Small intestine (tissue), 7 donors: ENCODE measurements at regions not wholly inside any gene's neighbourhood (a gene's known extent, or its start where the extent isn't known, plus 50 kb on each side); places are given as distances from the start of the nearest gene placed in this dataset.
A peak's percentile ranks its signal among the peaks of the same experiment; 100 is the strongest.

Source experiments
- DNase-seq, 2 donors: peaks; one replicate each; pipeline versions ENCODE4 v3.0.0 to v3.0.0-alpha.2; 2013
- FAIRE-seq: peaks from 2 replicates; lab custom pipeline; 2012; peaks lifted over from hg19 to GRCh38; lab: Jason Lieb, UNC
- H3K27ac ChIP-seq, 3 donors: one replicate each; pipeline ENCODE4 v1.5.1; 2013; ENCODE audit warnings: low read length in 2 of 3, mild to moderate bottlenecking in 2 of 3, control low read depth in 1 of 3, inconsistent platforms in 1 of 3, low read depth in 1 of 3, moderate library complexity in 1 of 3
- H3K27me3 ChIP-seq, 3 donors: one replicate each; pipeline ENCODE4 v1.6.1; 2013; ENCODE audit warnings: low read length in 3 of 3, inconsistent platforms in 1 of 3; ENCODE audit not compliant: control insufficient read depth in 3 of 3, insufficient read depth in 3 of 3
- H3K36me3 ChIP-seq, 3 donors: one replicate each; pipeline ENCODE4 v1.6.1; 2013; ENCODE audit warnings: low read length in 3 of 3, inconsistent platforms in 1 of 3, low read depth in 1 of 3, mild to moderate bottlenecking in 1 of 3, moderate library complexity in 1 of 3; ENCODE audit not compliant: control insufficient read depth in 3 of 3, insufficient read depth in 2 of 3
- H3K4me1 ChIP-seq, 3 donors: one replicate each; pipeline ENCODE4 v1.6.1; 2013; ENCODE audit warnings: low read length in 2 of 3, inconsistent platforms in 1 of 3, low read depth in 1 of 3, mild to moderate bottlenecking in 1 of 3, moderate library complexity in 1 of 3; ENCODE audit not compliant: control insufficient read depth in 3 of 3, insufficient read depth in 2 of 3
- H3K4me3 ChIP-seq, 3 donors: one replicate each; pipeline ENCODE4 v1.5.1; 2013; ENCODE audit warnings: low read length in 3 of 3, control low read depth in 1 of 3, inconsistent platforms in 1 of 3, low read depth in 1 of 3, mild to moderate bottlenecking in 1 of 3, moderate library complexity in 1 of 3
- H3K9me3 ChIP-seq, 2 donors: one replicate each; pipeline ENCODE4 v1.6.1; 2013; ENCODE audit warnings: low read depth in 1 of 2, low read length in 1 of 2; ENCODE audit not compliant: control insufficient read depth in 2 of 2, insufficient read depth in 1 of 2
- WGBS, 3 donors: extraction: QIAGEN DNeasy Blood & Tissue Kit; methylation state at CpG; one replicate each; pipeline ENCODE4 v1.1.7; 2013; 5-methylcytosine and 5-hydroxymethylcytosine counted together
- donor health status: healthy with polysubstance abuse.
- donor health status: control.
- donor health status: control.
- donor health status: Bipolar disorder and iron deficiency.
- donor health status: healthy.

DNA sequence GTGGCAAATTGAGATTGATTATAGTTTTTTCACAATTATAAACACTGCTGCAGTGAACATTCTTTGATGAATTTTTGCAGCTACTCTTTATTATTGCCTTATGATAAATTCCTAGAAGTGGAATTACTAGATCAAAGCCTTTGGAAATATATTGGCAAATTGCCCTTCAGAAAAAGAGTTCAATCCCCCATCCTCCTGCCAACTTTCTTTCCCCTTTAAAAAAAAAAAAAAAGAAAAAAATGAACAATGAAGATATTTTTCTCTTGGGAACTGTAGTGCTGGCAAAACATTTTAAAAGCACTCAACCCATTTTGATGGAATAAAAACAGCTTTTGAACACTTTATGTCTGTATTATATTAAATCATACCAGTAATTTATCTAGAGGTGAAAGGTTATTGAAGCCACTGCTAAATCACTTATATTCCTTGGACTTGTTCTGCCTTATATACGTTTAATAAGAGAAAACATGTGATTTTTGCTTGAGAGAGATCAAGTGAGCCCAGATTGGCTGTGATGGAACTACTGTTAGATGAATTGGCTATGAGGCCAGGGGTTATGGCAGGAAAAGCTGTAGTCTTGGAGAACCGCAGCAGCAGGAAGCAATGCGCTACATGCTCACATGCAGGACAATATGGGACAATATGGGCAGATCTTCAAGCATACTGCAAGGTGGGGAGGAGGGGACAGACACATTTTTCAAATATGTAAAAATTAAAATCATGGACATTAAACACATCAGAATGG lies 212.8 kb upstream of the C2CD4B start:
- WGBS, 3 donors = 59 to 77% (median 70%) methylated on average over 3 of the region's 3 CpGs
- Histone ChIP-seq H3K9me3 (no peaks in the 10 kb centered on the region), H3K4me3 (no peak overlapping the region), H3K4me1 (no peaks in the 10 kb centered on the region), H3K27me3 (no peaks in the 10 kb centered on the region), H3K27ac (no peak overlapping the region), H3K36me3 (no peaks in the 10 kb centered on the region)
- DNase-seq (no peak), FAIRE-seq (no peak)

- peak in 1 of 2 donors; percentile 69 for DNase-seq
- no peak for FAIRE-seq
- 28 to 43% (median 39%) methylated on average over 5 of the region's 5 CpGs for WGBS, 3 donors
- H3K27ac ChIP-seq = no peak overlapping the region
- no peaks in the 10 kb centered on the region for H3K4me1 ChIP-seq
- no peaks in the 10 kb centered on the region for H3K36me3 ChIP-seq
- no peaks in the 10 kb centered on the region for H3K27me3 ChIP-seq
- H3K9me3 ChIP-seq = no peaks in the 10 kb centered on the region
- H3K4me3 ChIP-seq = no peak overlapping the region
These were observed 213.8 kb upstream of the C2CD4B start for GRCh38 chr15:62378772-62379498.

GRCh38 chr15:62380011-62380410 lies 214.9 kb upstream of the C2CD4B start:
- Histone ChIP-seq H3K9me3 (no peaks in the 10 kb centered on the region), H3K27ac (no peak overlapping the region), H3K4me1 (no peaks in the 10 kb centered on the region), H3K4me3 (no peak overlapping the region), H3K27me3 (peaks cover 0 to 4% (median 0%) of the 10 kb centered on the region in 3 donors), H3K36me3 (no peaks in the 10 kb centered on the region)
- FAIRE-seq = no peak
- DNase-seq = no peak
- 80 to 90% (median 86%) methylated on average over 4 of the region's 4 CpGs for WGBS, 3 donors

DNA sequence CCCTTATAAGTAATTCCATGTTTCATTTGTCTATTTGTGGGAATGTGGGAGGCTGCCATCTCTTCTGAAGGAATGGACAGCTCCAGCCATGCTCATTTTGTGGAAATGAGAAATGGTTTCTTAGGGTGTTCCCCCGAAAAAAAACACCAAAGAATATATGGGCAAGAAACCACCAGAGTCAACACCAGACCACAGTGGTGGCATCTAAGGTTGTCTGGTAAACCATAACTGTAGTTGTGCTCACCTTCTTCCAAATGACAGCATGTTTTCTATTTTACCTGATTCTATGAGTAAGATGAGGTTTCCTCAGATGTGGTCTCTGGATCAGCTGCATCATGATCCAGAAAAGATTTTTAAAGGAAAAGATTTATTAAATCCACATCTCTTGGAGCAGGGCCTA lies 217.0 kb upstream of the C2CD4B start:
- Histone ChIP-seq H3K4me1 (no peaks in the 10 kb centered on the region), H3K9me3 (no peaks in the 10 kb centered on the region), H3K4me3 (no peak overlapping the region), H3K27ac (no peak overlapping the region), H3K36me3 (no peaks in the 10 kb centered on the region), H3K27me3 (peaks cover 0 to 4% (median 0%) of the 10 kb centered on the region in 3 donors)
- DNase-seq (no peak), FAIRE-seq (no peak)
- 78 to 82% (median 81%) methylated on average over 1 of the region's 1 CpG for WGBS, 3 donors

DNA sequence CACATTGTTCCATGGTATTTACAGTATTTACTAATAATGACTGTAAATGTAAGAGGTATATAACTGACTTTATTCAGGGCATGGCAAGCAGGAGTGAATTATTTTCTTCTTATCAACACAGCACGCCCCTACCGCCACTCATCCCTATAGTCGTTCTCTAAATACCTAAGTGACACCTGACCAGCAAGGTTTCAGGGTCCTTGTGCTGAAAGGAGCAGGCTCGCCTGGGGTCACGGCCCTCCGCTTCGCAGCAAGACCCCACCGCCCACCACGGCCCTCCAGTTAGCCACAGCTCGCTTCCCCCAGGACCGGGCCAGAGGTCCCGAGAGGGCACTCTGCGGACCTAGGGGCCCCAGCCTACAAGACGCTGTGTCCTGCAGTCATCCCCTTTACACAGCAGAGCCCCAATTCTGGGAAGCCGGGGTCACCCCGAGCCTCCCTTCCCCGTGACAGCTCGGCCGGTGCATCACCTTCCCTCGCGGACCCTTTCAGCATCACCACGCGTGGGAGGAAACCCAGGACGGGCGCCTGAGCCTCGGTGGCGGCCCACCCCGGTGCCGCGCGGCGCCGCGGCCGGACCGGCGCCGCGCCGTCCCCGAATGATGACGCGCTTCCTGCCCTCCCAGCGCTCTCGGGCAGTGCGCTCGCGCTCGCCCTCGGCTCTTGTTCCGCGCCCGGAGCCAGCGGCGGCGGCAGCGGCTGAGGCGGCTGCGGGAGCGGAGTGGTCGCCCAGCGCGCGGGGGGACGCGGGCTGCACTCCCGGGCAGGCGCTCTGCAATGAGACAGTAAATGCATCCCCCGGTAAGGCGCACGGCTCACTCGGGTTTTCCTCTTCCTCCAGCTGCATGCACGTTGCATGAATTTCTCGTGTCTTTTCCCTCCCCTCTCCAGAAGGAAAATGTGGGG lies 225.1 kb upstream of the C2CD4B start, which contains the start of gene TLN2:
TSS of gene TLN2 (plus strand) at position 666 of the 906 bp plus-strand sequence.
- 1% methylated on average over 65 to 74 of the region's 74 CpGs for WGBS, 3 donors
- FAIRE-seq = no peak
- peak within 1 kb of the TSS; percentile 35 to 90 (median 66) for H3K27ac ChIP-seq

DNA sequence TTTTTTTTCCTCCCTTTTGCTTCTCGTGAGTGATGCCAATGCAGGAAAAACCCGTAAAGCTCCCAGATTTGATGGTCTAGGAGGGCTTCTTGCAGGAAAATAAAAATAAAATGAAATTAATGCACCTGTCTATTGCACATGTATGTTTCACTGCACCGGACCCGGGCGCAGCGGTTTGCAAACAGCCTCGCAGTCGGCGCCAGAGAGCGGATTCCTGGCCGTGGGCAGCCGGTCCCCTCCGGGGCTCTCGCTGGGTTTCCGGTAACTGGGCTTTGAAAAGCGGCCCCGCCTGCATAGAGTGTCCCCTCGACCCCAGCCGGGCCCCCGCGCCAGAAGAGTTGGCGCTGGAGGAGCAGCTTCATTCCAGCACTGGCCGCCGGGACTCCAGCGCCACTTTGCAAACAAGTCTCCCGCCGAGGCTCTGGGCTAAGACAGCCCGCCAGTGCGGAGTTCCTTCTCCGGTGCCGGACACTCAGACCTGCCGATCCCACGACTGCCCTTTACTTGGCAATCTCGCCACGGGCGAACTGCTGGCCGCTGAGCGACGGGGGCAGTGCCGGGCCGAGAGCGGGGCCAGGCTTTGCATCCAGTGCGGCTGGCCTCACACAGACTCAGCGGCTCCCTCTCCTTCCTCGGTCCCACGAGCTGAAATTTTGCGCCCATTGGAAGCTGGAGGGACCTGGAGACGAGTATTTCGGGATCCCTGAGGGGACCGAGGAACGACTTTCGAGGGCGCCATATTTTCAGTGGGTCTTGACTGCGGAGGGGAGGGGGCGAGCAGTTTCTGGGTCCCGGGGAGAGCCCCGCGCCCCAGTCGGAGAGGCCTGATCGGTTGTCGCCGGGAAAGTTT lies 225.9 kb upstream of the C2CD4B start:
- Histone ChIP-seq H3K27me3 (no peaks in the 10 kb centered on the region), H3K9me3 (no peaks in the 10 kb centered on the region), H3K4me1 (peaks cover 2 to 10% (median 7%) of the 10 kb centered on the region in 3 donors), H3K4me3 (peak overlapping the region; percentile 80 to 89 (median 87)), H3K36me3 (no peaks in the 10 kb centered on the region), H3K27ac (peak overlapping the region; percentile 35 to 90 (median 58))
- no peak for FAIRE-seq
- 0 to 1% (median 0%) methylated on average over 53 to 62 of the region's 62 CpGs for WGBS, 3 donors
- peak; percentile 52 to 74 for DNase-seq

More for the DNA sequence above, 225.1 kb upstream of the C2CD4B start, which contains the start of gene TLN2:
- H3K27me3 ChIP-seq = no peaks in the 10 kb centered on the region
- H3K4me3 ChIP-seq = peak within 1 kb of the TSS; percentile 80 to 100 (median 89)
- DNase-seq = peak; percentile 77 to 93
- peaks cover 2 to 10% (median 7%) of the 10 kb centered on the region in 3 donors for H3K4me1 ChIP-seq
- no peaks in the 10 kb centered on the region for H3K36me3 ChIP-seq
- H3K9me3 ChIP-seq = no peaks in the 10 kb centered on the region

DNA sequence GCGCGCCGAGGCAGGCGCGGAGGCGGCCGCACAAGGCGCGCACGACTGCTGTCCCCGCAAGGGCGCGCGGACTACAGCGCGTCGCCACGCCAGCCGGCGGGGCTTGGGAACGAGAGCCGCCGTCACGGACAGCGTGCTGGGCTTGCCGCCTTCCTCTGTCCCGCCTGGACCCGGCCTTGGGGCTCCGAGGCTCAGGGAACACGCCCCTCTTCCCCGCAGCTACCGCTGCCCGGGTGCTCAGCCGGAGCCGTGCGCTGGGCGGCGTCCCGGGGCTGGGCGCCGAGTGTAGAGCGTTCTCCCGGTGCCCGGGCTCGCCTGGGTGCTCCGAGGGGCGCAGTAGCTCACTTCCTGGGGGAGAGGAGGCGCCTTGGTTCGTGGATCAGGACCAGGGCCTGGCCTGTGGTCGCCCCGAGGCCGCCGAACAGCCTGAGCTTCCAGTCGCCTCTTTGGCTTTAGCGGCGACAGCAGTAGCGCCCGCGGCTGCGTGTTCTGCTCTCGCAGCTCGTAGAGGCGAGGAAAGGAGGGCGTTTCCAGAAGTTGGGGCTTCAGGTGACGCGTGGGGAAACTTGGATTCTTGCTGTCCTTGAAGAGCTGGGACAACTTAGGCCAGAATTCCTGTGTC lies 226.7 kb upstream of the C2CD4B start:
- 0 to 1% (median 0%) methylated on average over 25 to 66 of the region's 66 CpGs for WGBS, 3 donors
- no peak for FAIRE-seq

More for the DNA sequence above, 226.7 kb upstream of the C2CD4B start:
- Histone ChIP-seq H3K27ac (peak overlapping the region; percentile 35 to 90 (median 58)), H3K27me3 (no peaks in the 10 kb centered on the region), H3K9me3 (no peaks in the 10 kb centered on the region), H3K4me3 (peak overlapping the region; percentile 80 to 89 (median 87)), H3K4me1 (peaks cover 2 to 10% (median 7%) of the 10 kb centered on the region in 3 donors), H3K36me3 (no peaks in the 10 kb centered on the region)
- peak; percentile 74 to 88 for DNase-seq
